Kidney epithelial cell (primary cell): ENCODE measurements at regions not wholly inside any gene's neighbourhood (a gene's known extent, or its start where the extent isn't known, plus 50 kb on each side); places are given as distances from the start of the nearest gene placed in this dataset.

ENCODE experiments used
- DNase-seq: peaks from one replicate; pipeline ENCODE4 v3.0.0-alpha.2; 2010; ENCODE audit warnings: low read depth
- H3K27me3 ChIP-seq: 2 replicates; pipeline ENCODE4 v1.6.0; 2011; ENCODE audit warnings: low read length; ENCODE audit not compliant: control insufficient read depth, insufficient read depth
- H3K36me3 ChIP-seq: 2 replicates; pipeline ENCODE4 v1.5.1; 2011; ENCODE audit warnings: low read length; ENCODE audit not compliant: control insufficient read depth, insufficient read depth
- H3K4me3 ChIP-seq: 2 replicates; pipeline ENCODE4 v1.5.1; 2011; ENCODE audit warnings: low read depth, mild to moderate bottlenecking, control low read depth, low read length
- CTCF ChIP-seq: IDR thresholded peaks from 2 replicates; pipeline ENCODE4 v1.5.1; 2011; ENCODE audit warnings: mild to moderate bottlenecking, moderate library complexity, low read length, control low read depth, inconsistent platforms; ENCODE audit not compliant: insufficient read depth, poor library complexity, severe bottlenecking

GRCh38 chr6:18784794-18785193 is 397.6 kb downstream of the RNF144B start:
- no peak for DNase-seq
- H3K36me3 ChIP-seq = no peaks in the 10 kb centered on the region
- H3K27me3 ChIP-seq = no peaks in the 10 kb centered on the region
- TF ChIP-seq CTCF = no peak
- no peak overlapping the region for H3K4me3 ChIP-seq

DNA sequence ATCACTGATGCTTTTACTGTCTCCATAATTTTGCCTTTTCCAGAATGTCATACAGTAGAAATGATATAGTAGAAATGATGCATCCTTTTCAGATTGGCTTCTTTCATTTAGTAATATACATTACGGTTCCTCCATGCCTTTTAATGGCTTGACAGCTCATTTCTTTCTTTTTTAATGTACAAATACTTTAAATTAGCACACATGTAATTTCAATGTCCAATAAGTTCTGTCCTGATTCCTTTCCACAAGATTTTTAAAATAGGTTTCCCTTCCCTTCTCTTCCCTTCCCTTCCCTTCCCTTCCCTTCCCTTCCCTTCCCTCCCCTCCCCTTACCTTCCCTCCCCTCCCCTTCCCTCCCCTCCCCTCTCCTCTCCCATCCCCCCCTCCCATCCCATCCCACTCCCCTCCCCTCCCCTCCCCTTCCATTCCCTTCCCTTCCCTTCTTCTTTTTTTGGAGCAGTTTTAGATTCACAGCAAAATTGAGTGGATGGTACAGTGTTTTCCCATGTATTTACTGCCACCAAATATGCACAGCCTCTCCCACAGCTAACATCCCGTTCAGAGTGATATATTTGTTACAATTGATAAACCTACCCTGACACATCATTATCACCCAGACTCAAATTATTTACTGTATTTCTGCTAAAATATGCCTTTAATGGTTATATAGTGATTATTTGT is 398.8 kb downstream of the RNF144B start:
- Histone ChIP-seq H3K27me3 (no peaks in the 10 kb centered on the region), H3K4me3 (no peak overlapping the region), H3K36me3 (no peaks in the 10 kb centered on the region)
- no peak for DNase-seq
- TF ChIP-seq CTCF = no peak

GRCh38 chr6:18792866-18793265 is 405.7 kb downstream of the RNF144B start:
- Histone ChIP-seq H3K4me3 (no peak overlapping the region), H3K27me3 (no peaks in the 10 kb centered on the region), H3K36me3 (no peaks in the 10 kb centered on the region)
- DNase-seq = no peak
- no peak for TF ChIP-seq CTCF

DNA sequence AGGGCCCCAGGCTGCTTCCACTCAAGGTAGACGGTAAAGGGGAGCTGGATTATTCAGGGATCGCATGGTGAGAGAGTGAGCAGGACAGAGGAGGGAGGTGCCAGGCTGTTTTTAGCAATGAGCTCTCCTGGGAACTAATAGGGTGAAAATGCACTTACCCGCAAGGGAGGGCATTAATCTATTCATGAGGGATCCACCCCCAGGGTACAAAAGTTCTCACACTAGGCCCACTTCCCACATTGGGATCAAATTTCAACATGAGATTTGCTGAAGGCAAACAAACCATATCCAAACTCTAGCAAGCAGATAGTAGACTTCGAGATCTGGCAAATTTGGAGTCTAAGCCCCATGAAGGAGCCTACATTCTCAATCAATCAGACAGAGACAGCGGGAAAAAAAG is 408.6 kb downstream of the RNF144B start:
- no peak for TF ChIP-seq CTCF
- H3K27me3 ChIP-seq = no peaks in the 10 kb centered on the region
- H3K36me3 ChIP-seq = no peaks in the 10 kb centered on the region
- no peak overlapping the region for H3K4me3 ChIP-seq
- DNase-seq = no peak

DNA sequence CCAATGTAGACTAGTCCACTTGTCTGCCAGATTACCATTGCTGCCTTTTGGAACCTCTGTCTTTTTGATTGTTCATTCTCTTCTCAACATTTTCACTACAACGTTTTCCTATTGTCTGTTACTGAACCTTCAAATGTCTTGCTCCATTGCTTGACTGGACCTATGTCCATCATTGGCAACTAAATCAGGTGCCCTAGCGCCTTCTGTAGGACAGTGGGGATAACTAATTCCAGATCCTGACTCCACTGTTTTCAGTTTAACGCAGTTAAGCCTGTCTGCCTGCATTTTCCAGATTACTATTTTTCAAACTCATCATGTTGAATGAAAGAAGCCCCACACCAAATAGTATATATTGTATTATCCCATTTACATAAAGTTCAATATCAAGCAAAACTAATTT is 433.6 kb downstream of the RNF144B start:
- no peaks in the 10 kb centered on the region for H3K27me3 ChIP-seq
- TF ChIP-seq CTCF = no peak
- no peak for DNase-seq
- H3K4me3 ChIP-seq = no peak overlapping the region
- H3K36me3 ChIP-seq = no peaks in the 10 kb centered on the region

DNA sequence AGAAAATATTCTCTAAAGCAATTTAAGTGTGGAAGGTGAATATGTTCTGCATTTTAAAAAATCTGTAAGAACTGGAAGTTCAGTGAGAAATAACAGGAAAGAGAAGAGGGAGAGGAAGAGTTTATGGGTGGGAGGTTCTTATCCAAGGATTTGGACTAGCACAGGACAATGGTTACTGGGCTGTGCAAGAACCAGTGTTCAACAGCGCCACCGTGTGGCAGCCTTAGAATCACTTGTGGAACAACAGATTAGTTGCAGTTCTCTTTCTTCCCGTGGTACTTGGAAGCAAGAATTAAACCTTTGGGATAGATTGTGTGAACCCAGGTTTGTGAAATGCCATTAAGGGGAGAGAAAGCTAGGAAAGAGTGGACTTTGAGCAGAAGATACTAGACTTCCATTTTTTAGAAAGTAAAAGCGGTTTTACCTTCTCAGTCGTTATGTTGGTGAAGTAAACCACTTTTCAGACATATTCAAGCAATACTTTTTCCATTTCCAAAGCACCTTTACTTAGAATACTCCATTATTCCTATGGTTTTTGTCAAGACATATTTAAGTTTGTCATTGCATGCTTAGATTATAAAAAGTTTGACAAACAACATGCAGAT is 436.7 kb downstream of the RNF144B start:
- no peak overlapping the region for H3K4me3 ChIP-seq
- no peaks in the 10 kb centered on the region for H3K36me3 ChIP-seq
- DNase-seq = no peak
- H3K27me3 ChIP-seq = no peaks in the 10 kb centered on the region
- TF ChIP-seq CTCF = peak; percentile 59
